ENCODE measurements at regions not wholly inside any gene's neighbourhood (a gene's known extent, or its start where the extent isn't known, plus 50 kb on each side); places are given as distances from the start of the nearest gene placed in this dataset.

GRCh38 chr6:113622254-113622653 lies 234.9 kb upstream of the MARCKS start:
- no peak for TF ChIP-seq CTCF (IDR thresholded peaks at IDR 0.05; ENCODE audit: low read length)
- TF ChIP-seq EZH2phosphoT487 (IDR thresholded peaks at IDR 0.05; ENCODE audit: low read length), result no peak

Data from MM.1S (cell line).